K562 (cell line): ENCODE measurements at regions not wholly inside any gene's neighbourhood (a gene's known extent, or its start where the extent isn't known, plus 50 kb on each side); places are given as distances from the start of the nearest gene placed in this dataset.

ENCODE experiments used
- ATAC-seq: fragments of 200-7000 bp; cut with Tn5 transposase; 3 replicates; pipeline ENCODE4 v1.9.1; 2020; ENCODE audit warnings: moderate library complexity
- BruUV-seq: library from RNA; stranded (reverse); fragments of 400-500 nt; replicated peaks from 2 replicates; lab custom pipeline; 2021; lab: Mats Ljungman, UMichigan
- CTCF ChIA-PET: fragments of 300-600 bp; formaldehyde crosslinking; extraction: SDS; loops from one replicate; lab custom pipeline; 2021; ENCODE audit warnings: low intra/inter-chr PET ratio; lab: Yijun Ruan, JAX
- POLR2A ChIA-PET: fragments of 300-600, 350-650 bp; sonication (Branson Sonifier 250); formaldehyde crosslinking; extraction: SDS; loops from one replicate; lab custom pipeline; 2021; ENCODE audit warnings: antibody characterized with exemption, inconsistent platforms; lab: Yijun Ruan, JAX
- DNase-seq, 4 experiments: peaks; one replicate each; pipeline versions ENCODE4 v3.0.0 to v3.0.0-alpha.2; 2011 to 2018; ENCODE audit warnings: low spot score in 3 of 4, mixed read lengths in 3 of 4; ENCODE audit errors: extremely low read depth in 1 of 4
- FAIRE-seq: peaks from 2 replicates; lab custom pipeline; 2011; peaks lifted over from hg19 to GRCh38; lab: Jason Lieb, UNC
- H2AFZ ChIP-seq: 2 replicates; pipeline ENCODE4 v1.6.0; 2011; ENCODE audit warnings: low read depth, low read length, control low read depth, inconsistent platforms
- H3K27ac ChIP-seq: fragments of 200-600 bp; 3 replicates; pipeline ENCODE4 v1.8.0; 2011; ENCODE audit warnings: low read depth, mild to moderate bottlenecking, control low read depth, inconsistent platforms, low read length, moderate library complexity, mixed read lengths; ENCODE audit errors: extremely low read depth
- H3K27me3 ChIP-seq, 2 experiments: fragments of 300-600 bp in 1 of 2; 2 replicates in 1 of 2; 3 replicates in 1 of 2; pipeline versions ENCODE4 v1.6.0 to v1.8.0; 2011; ENCODE audit warnings: inconsistent platforms in 2 of 2, low read length in 2 of 2, mild to moderate bottlenecking in 1 of 2, mixed read lengths in 1 of 2, moderate library complexity in 1 of 2; ENCODE audit not compliant: control insufficient read depth in 2 of 2, insufficient read depth in 2 of 2
- H3K36me3 ChIP-seq: fragments of 300-600 bp; 3 replicates; pipeline ENCODE4 v1.8.0; 2011; ENCODE audit warnings: mild to moderate bottlenecking, low read length, inconsistent platforms; ENCODE audit not compliant: control insufficient read depth, insufficient read depth
- H3K4me1 ChIP-seq, 2 experiments: fragments of 200-600 bp in 1 of 2; replicated peaks in 1 of 2; 2 replicates in 1 of 2; 3 replicates in 1 of 2; pipeline versions ENCODE4 v1.5.1 to v1.8.0; 2011; ENCODE audit warnings: inconsistent platforms in 2 of 2, low read length in 2 of 2, mild to moderate bottlenecking in 1 of 2, mixed read lengths in 1 of 2, moderate library complexity in 1 of 2; ENCODE audit not compliant: control insufficient read depth in 2 of 2, insufficient read depth in 2 of 2
- H3K4me2 ChIP-seq: 2 replicates; pipeline ENCODE4 v1.6.1; 2011; ENCODE audit warnings: low read length, control low read depth, inconsistent platforms, mixed read lengths; ENCODE audit not compliant: insufficient read depth
- H3K4me3 ChIP-seq: fragments of 200-600 bp; sonication (generic), shearing (Covaris generic); 2 replicates; pipeline ENCODE4 v1.5.1; 2016; ENCODE audit warnings: control low read depth, inconsistent platforms
- H3K79me2 ChIP-seq: fragments of 200-600 bp; 3 replicates; pipeline ENCODE4 v1.8.0; 2011; ENCODE audit warnings: low read length, inconsistent platforms; ENCODE audit not compliant: control insufficient read depth, insufficient read depth
- H3K9ac ChIP-seq, 2 experiments: 2 replicates each; pipeline versions ENCODE4 v1.6.0 to v1.6.1; 2011; ENCODE audit warnings: low read depth in 2 of 2, low read length in 2 of 2, control low read depth in 1 of 2, inconsistent platforms in 1 of 2, mild to moderate bottlenecking in 1 of 2, mixed read lengths in 1 of 2; ENCODE audit not compliant: insufficient read depth in 1 of 2
- H3K9me1 ChIP-seq: one replicate; pipeline ENCODE4 v1.6.0; 2011; ENCODE audit warnings: inconsistent platforms, mild to moderate bottlenecking, low read length, moderate library complexity; ENCODE audit not compliant: control insufficient read depth, insufficient read depth
- H3K9me3 ChIP-seq: replicated peaks from 2 replicates; pipeline ENCODE4 v1.5.1; 2011; ENCODE audit warnings: low read depth, low read length, inconsistent platforms; ENCODE audit not compliant: control insufficient read depth, insufficient read depth
- H4K20me1 ChIP-seq: replicated peaks from 2 replicates; pipeline ENCODE4 v1.6.1; 2011; ENCODE audit warnings: low read length, inconsistent platforms, mixed read lengths; ENCODE audit not compliant: control insufficient read depth, insufficient read depth
- BRF1 ChIP-seq: IDR thresholded peaks from 3 replicates; pipeline ENCODE4 v1.6.1; 2011; ENCODE audit warnings: borderline replicate concordance, mild to moderate bottlenecking; ENCODE audit not compliant: insufficient read length; ENCODE audit errors: extremely low read depth
- FOXJ3 ChIP-seq: sonication (generic); formaldehyde crosslinking; IDR thresholded peaks from 2 replicates; pipeline ENCODE4 v1.4.0; 2020; ENCODE audit warnings: mild to moderate bottlenecking, missing genetic modification reagents
- GTF2E2 ChIP-seq: fragments of 200-800 bp; sonication (Bioruptor generic); IDR thresholded peaks from 2 replicates; pipeline ENCODE4 v1.6.1; 2016; ENCODE audit warnings: missing genetic modification characterization, missing compliant biosample characterization
- KDM1A ChIP-seq, 2 experiments: fragments of 450-650 bp; IDR thresholded peaks; 2 replicates each; pipeline ENCODE4 v1.6.1; 2016; ENCODE audit warnings: mild to moderate bottlenecking in 2 of 2
- KLF13 ChIP-seq: fragments of 450-650 bp; IDR thresholded peaks from 2 replicates; pipeline ENCODE4 v1.6.1; 2016; ENCODE audit warnings: missing genetic modification characterization, low read depth, mild to moderate bottlenecking, missing compliant biosample characterization, moderate library complexity, borderline replicate concordance
- MYNN ChIP-seq, 2 experiments: sonication (generic); formaldehyde crosslinking in 1 of 2; IDR thresholded peaks; 2 replicates each; pipeline versions ENCODE4 v1.5.0 to v1.6.1; 2016 to 2020; ENCODE audit warnings: antibody characterized with exemption in 1 of 2, missing genetic modification reagents in 1 of 2
- ZNF184 ChIP-seq: sonication (generic); formaldehyde crosslinking; IDR thresholded peaks from 2 replicates; pipeline ENCODE4 v1.5.0; 2020; ENCODE audit warnings: missing genetic modification reagents
- ZNF695 ChIP-seq: fragments of 450-650 bp; formaldehyde crosslinking; IDR thresholded peaks from 2 replicates; pipeline ENCODE4 v1.4.0; 2020; ENCODE audit warnings: mild to moderate bottlenecking, moderate library complexity
- WGBS: fragments of 100-300 bp; shearing (Covaris generic); methylation state at CpG from one replicate; pipeline ENCODE4 v1.1.6; 2016; ENCODE audit warnings: low coverage, mixed read lengths; ENCODE audit not compliant: insufficient coverage; ENCODE audit errors: missing lambda C conversion rate; 5-methylcytosine and 5-hydroxymethylcytosine counted together
- in situ Hi-C: fragments of 300-500 bp; cut with MboI; formaldehyde crosslinking; loops from 4 replicates; pipeline ENCODE4 v1.15.0; 2018; ENCODE audit warnings: inconsistent platforms, mixed read lengths
- intact Hi-C: fragments of 100-400 bp; cut with micrococcal nuclease; formaldehyde crosslinking; loops from 2 replicates; pipeline ENCODE4 v1.14.2; 2022
- TF ChIP-seq, protein P1 (sequence below), 2 experiments: fragments of 200-800 bp in 1 of 2; sonication (Bioruptor generic) in 1 of 2; sonication (generic) in 1 of 2; formaldehyde crosslinking in 1 of 2; IDR thresholded peaks in 1 of 2; conservative IDR thresholded peaks in 1 of 2; 2 replicates each; pipeline versions ENCODE4 v1.5.0 to v1.6.1; 2016 to 2020; ENCODE audit warnings: missing compliant biosample characterization in 1 of 2, missing genetic modification characterization in 1 of 2, missing genetic modification reagents in 1 of 2
- TF ChIP-seq, protein P2 (sequence below): sonication (generic); formaldehyde crosslinking; IDR thresholded peaks from 2 replicates; pipeline ENCODE4 v1.9.0; 2022; ENCODE audit warnings: mild to moderate bottlenecking, missing genetic modification reagents
- TF ChIP-seq, protein P3 (sequence below), 2 experiments: IDR thresholded peaks; 2 replicates each; pipeline ENCODE4 v1.6.1; 2011; ENCODE audit warnings: borderline replicate concordance in 1 of 2, control low read depth in 1 of 2, low read depth in 1 of 2, low read length in 1 of 2, mild to moderate bottlenecking in 1 of 2, mixed read lengths in 1 of 2, moderate library complexity in 1 of 2; ENCODE audit not compliant: insufficient read depth in 1 of 2, insufficient read length in 1 of 2, poor library complexity in 1 of 2, severe bottlenecking in 1 of 2; ENCODE audit errors: extremely low read depth in 1 of 2
- TF ChIP-seq, protein P4 (sequence below): fragments of 250-450 bp; sonication (Bioruptor Pico); IDR thresholded peaks from 2 replicates; pipeline ENCODE4 v1.8.0; 2022; ENCODE audit warnings: inconsistent platforms
- TF ChIP-seq, protein P5 (sequence below): sonication (generic); formaldehyde crosslinking; IDR thresholded peaks from 2 replicates; pipeline ENCODE4 v1.8.0; 2022; ENCODE audit warnings: missing genetic modification reagents, mild to moderate bottlenecking, borderline replicate concordance

DNA sequence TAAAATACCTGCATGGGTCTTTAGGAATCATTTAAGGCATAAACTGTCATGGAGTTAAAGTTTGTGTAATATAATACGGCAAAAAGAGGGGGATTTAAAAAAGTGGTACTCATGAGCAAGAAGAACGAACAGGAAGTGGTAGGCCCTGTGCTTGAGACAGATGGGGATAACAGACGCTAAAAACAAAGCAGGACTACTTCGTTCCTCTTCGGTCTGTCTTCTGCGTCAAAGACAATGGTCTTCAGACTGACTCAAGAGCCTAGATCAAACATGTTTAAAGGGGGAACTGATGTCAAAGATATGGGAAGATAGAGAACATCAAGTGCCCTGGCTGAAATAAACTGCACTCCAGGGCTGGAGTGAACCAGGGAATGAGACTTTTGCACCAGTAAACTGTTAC is 59.8 kb upstream of the RFX3 start:
- Histone ChIP-seq H3K9me3 (no peaks in the 10 kb centered on the region), H2AFZ (no peak overlapping the region), H3K27me3 (no peaks in the 10 kb centered on the region), H3K4me2 (no peak overlapping the region), H3K27ac (no peak overlapping the region), H3K4me1 (no peaks in the 10 kb centered on the region), H3K9me1 (no peaks in the 10 kb centered on the region), H3K4me3 (no peak overlapping the region), H3K9ac (no peak overlapping the region), H3K79me2 (no peaks in the 10 kb centered on the region), H3K36me3 (no peaks in the 10 kb centered on the region), H4K20me1 (no peaks in the 10 kb centered on the region)
- BruUV-seq: no TSS peak
- WGBS: 39% methylated on average over 6 of the region's 6 CpGs
- intact Hi-C loops: no loop called here
- DNase-seq (no peak), ATAC-seq (no peak), FAIRE-seq (no peak)
- POLR2A ChIA-PET: no interaction called here
- in situ Hi-C loops: no loop called here
- CTCF ChIA-PET: no interaction called here
- TF ChIP-seq BRF1 (no peak), MYNN (IDR thresholded peaks at IDR 0.05) (no peak), MYNN (CRISPR knock-in tag; IDR thresholded peaks at IDR 0.05) (no peak), GTF2E2 (tag) (no peak), KDM1A (IDR thresholded peaks at IDR 0.05) (no peak), ZNF695 (no peak), FOXJ3 (CRISPR knock-in tag) (no peak), KLF13 (tag) (no peak), ZNF184 (CRISPR knock-in tag) (no peak)
- TF ChIP-seq, protein P1, sequence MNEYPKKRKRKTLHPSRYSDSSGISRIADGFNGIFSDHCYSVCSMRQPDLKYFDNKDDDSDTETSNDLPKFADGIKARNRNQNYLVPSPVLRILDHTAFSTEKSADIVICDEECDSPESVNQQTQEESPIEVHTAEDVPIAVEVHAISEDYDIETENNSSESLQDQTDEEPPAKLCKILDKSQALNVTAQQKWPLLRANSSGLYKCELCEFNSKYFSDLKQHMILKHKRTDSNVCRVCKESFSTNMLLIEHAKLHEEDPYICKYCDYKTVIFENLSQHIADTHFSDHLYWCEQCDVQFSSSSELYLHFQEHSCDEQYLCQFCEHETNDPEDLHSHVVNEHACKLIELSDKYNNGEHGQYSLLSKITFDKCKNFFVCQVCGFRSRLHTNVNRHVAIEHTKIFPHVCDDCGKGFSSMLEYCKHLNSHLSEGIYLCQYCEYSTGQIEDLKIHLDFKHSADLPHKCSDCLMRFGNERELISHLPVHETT (CRISPR knock-in tag; conservative IDR thresholded peaks at IDR 0.05 in 1 of 2, IDR thresholded peaks at IDR 0.05 in 1 of 2): no peak
- TF ChIP-seq, protein P2, sequence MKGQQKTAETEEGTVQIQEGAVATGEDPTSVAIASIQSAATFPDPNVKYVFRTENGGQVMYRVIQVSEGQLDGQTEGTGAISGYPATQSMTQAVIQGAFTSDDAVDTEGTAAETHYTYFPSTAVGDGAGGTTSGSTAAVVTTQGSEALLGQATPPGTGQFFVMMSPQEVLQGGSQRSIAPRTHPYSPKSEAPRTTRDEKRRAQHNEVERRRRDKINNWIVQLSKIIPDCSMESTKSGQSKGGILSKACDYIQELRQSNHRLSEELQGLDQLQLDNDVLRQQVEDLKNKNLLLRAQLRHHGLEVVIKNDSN (CRISPR knock-in tag): no peak
- TF ChIP-seq, protein P3, sequence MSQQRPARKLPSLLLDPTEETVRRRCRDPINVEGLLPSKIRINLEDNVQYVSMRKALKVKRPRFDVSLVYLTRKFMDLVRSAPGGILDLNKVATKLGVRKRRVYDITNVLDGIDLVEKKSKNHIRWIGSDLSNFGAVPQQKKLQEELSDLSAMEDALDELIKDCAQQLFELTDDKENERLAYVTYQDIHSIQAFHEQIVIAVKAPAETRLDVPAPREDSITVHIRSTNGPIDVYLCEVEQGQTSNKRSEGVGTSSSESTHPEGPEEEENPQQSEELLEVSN (IDR thresholded peaks at IDR 0.05; ENCODE audit: borderline replicate concordance in 1 of 2, extremely low read depth in 1 of 2, insufficient read depth in 1 of 2, insufficient read length in 1 of 2, low read depth in 1 of 2, low read length in 1 of 2, poor library complexity in 1 of 2, severe bottlenecking in 1 of 2): no peak
- TF ChIP-seq, protein P4, sequence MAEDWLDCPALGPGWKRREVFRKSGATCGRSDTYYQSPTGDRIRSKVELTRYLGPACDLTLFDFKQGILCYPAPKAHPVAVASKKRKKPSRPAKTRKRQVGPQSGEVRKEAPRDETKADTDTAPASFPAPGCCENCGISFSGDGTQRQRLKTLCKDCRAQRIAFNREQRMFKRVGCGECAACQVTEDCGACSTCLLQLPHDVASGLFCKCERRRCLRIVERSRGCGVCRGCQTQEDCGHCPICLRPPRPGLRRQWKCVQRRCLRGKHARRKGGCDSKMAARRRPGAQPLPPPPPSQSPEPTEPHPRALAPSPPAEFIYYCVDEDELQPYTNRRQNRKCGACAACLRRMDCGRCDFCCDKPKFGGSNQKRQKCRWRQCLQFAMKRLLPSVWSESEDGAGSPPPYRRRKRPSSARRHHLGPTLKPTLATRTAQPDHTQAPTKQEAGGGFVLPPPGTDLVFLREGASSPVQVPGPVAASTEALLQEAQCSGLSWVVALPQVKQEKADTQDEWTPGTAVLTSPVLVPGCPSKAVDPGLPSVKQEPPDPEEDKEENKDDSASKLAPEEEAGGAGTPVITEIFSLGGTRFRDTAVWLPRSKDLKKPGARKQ (CRISPR knock-in tag): no peak
- TF ChIP-seq, protein P5, sequence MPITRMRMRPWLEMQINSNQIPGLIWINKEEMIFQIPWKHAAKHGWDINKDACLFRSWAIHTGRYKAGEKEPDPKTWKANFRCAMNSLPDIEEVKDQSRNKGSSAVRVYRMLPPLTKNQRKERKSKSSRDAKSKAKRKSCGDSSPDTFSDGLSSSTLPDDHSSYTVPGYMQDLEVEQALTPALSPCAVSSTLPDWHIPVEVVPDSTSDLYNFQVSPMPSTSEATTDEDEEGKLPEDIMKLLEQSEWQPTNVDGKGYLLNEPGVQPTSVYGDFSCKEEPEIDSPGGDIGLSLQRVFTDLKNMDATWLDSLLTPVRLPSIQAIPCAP: no peak
